GM23338 (cell line): ENCODE measurements at regions not wholly inside any gene's neighbourhood (a gene's known extent, or its start where the extent isn't known, plus 50 kb on each side); places are given as distances from the start of the nearest gene placed in this dataset.

Source experiments
- ATAC-seq: fragments of 200-7000 bp; cut with Tn5 transposase; 3 replicates; pipeline ENCODE4 v1.9.1; 2020
- DNase-seq: peaks from one replicate; pipeline ENCODE4 v3.0.0-alpha.2; 2015; ENCODE audit warnings: low spot score
- H2AFZ ChIP-seq: fragments of 200-600 bp; sonication (generic); 2 replicates; pipeline ENCODE4 v1.8.0; 2016; ENCODE audit warnings: antibody characterized with exemption, mild to moderate bottlenecking, moderate library complexity
- H3F3A ChIP-seq: fragments of 200-600 bp; sonication (generic); replicated peaks from 2 replicates; pipeline ENCODE4 v1.8.0; 2017; ENCODE audit warnings: antibody characterized with exemption, mixed run types, low read depth
- H3K27ac ChIP-seq: fragments of 200-600 bp; sonication (generic); 2 replicates; pipeline ENCODE4 v1.6.1; 2016; ENCODE audit warnings: low read depth
- H3K27me3 ChIP-seq: fragments of 200-600 bp; sonication (generic); 2 replicates; pipeline ENCODE4 v1.8.0; 2016; ENCODE audit warnings: mild to moderate bottlenecking, mixed run types, moderate library complexity; ENCODE audit not compliant: insufficient read depth
- H3K36me3 ChIP-seq: fragments of 200-600 bp; sonication (generic); 2 replicates; pipeline ENCODE4 v1.8.0; 2016; ENCODE audit warnings: mild to moderate bottlenecking; ENCODE audit not compliant: insufficient read depth
- H3K4me1 ChIP-seq: fragments of 200-600 bp; sonication (generic); 2 replicates; pipeline ENCODE4 v1.8.0; 2016; ENCODE audit warnings: mild to moderate bottlenecking, moderate library complexity; ENCODE audit not compliant: insufficient read depth
- H3K4me2 ChIP-seq: fragments of 200-600 bp; sonication (generic); 2 replicates; pipeline ENCODE4 v1.7.1; 2017; ENCODE audit warnings: mixed run types
- H3K4me3 ChIP-seq: fragments of 200-600 bp; sonication (generic); 2 replicates; pipeline ENCODE4 v1.6.1; 2016; ENCODE audit warnings: mixed run types
- H3K79me2 ChIP-seq: fragments of 200-600 bp; sonication (generic); replicated peaks from 2 replicates; pipeline ENCODE4 v1.8.0; 2017; ENCODE audit warnings: mild to moderate bottlenecking; ENCODE audit not compliant: insufficient read depth
- H3K9me2 ChIP-seq: fragments of 200-600 bp; sonication (generic); 2 replicates; pipeline ENCODE4 v1.8.0; 2017; ENCODE audit not compliant: insufficient read depth
- H4K20me1 ChIP-seq: fragments of 200-600 bp; sonication (generic); replicated peaks from 2 replicates; pipeline ENCODE4 v1.8.0; 2017; ENCODE audit warnings: mild to moderate bottlenecking; ENCODE audit not compliant: insufficient read depth
- H3K27ac Mint-ChIP-seq: 2 replicates; pipeline ENCODE4 v1.8.0; 2020; ENCODE audit warnings: inconsistent platforms, mild to moderate bottlenecking, moderate library complexity, mixed read lengths
- H3K27me3 Mint-ChIP-seq: 3 replicates; pipeline ENCODE4 v1.8.0; 2022; ENCODE audit warnings: low read depth, mild to moderate bottlenecking, moderate library complexity, mixed read lengths, inconsistent platforms; ENCODE audit not compliant: insufficient read depth, poor library complexity
- H3K36me3 Mint-ChIP-seq: 3 replicates; pipeline ENCODE4 v1.8.0; 2021; ENCODE audit warnings: low read depth, mild to moderate bottlenecking, inconsistent platforms, moderate library complexity, mixed read lengths
- H3K4me1 Mint-ChIP-seq: 3 replicates; pipeline ENCODE4 v1.8.0; 2020; ENCODE audit warnings: mild to moderate bottlenecking, inconsistent platforms, mixed read lengths
- H3K4me3 Mint-ChIP-seq: 3 replicates; pipeline ENCODE4 v1.8.0; 2021; ENCODE audit warnings: moderate library complexity, mild to moderate bottlenecking, inconsistent platforms, mixed read lengths
- H3K9me3 Mint-ChIP-seq: 3 replicates; pipeline ENCODE4 v1.8.0; 2020; ENCODE audit warnings: moderate library complexity, mild to moderate bottlenecking, inconsistent platforms, mixed read lengths
- CREB1 ChIP-seq: fragments of 250-450 bp; sonication (Bioruptor Pico); IDR thresholded peaks from 2 replicates; pipeline ENCODE4 v1.5.0; 2020; ENCODE audit warnings: low read depth, mild to moderate bottlenecking, moderate library complexity
- EZH2 ChIP-seq: fragments of 200-600 bp; sonication (generic); IDR thresholded peaks from one replicate; pipeline ENCODE4 v1.8.0; 2017; ENCODE audit warnings: antibody characterized with exemption, mild to moderate bottlenecking, low read depth; ENCODE audit not compliant: unreplicated experiment
- EZH2phosphoT487 ChIP-seq: fragments of 200-600 bp; sonication (generic); IDR thresholded peaks from one replicate; pipeline ENCODE4 v1.8.1; 2018; ENCODE audit warnings: antibody characterized with exemption; ENCODE audit not compliant: unreplicated experiment
- JUNB ChIP-seq: IDR thresholded peaks from one replicate; pipeline ENCODE4 v1.6.1; 2016; ENCODE audit warnings: antibody characterized with exemption; ENCODE audit not compliant: unreplicated experiment
- NANOG ChIP-seq: IDR thresholded peaks from 2 replicates; pipeline ENCODE4 v1.6.1; 2016; ENCODE audit warnings: antibody characterized with exemption, borderline replicate concordance
- STAT1 ChIP-seq: IDR thresholded peaks from one replicate; pipeline ENCODE4 v1.6.1; 2016; ENCODE audit warnings: antibody characterized with exemption; ENCODE audit not compliant: unreplicated experiment
- TF ChIP-seq, protein P1 (sequence below): IDR thresholded peaks from one replicate; pipeline ENCODE4 v1.6.1; 2018; ENCODE audit warnings: antibody characterized with exemption; ENCODE audit not compliant: unreplicated experiment

DNA sequence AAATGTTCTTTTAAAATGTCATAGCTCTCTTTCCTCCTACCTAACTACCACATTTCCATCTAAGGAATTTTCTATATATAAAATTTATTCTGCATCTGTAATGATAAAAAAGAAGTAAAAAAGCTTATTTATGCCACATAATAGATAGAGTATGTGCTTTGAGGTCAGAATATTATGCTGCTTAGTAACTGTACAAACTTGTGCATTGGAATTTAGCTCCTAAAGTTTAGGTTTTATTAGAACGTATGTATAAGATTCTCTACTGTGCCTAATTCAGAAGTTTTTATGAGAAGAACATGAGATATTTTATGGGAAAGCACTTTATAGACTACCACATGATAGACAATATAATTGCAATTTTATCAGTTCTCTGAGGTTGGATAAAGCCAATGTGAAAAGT is 384.6 kb downstream of the SLC16A7 start:
- Mint-ChIP-seq H3K36me3 (no peaks in the 10 kb centered on the region), H3K9me3 (no peaks in the 10 kb centered on the region), H3K27me3 (no peaks in the 10 kb centered on the region), H3K4me1 (no peaks in the 10 kb centered on the region), H3K27ac (no peak overlapping the region), H3K4me3 (no peak overlapping the region)
- DNase-seq (no peak), ATAC-seq (no peak)
- no peak overlapping the region for H3K4me3 ChIP-seq
- H2AFZ ChIP-seq = no peak overlapping the region
- peaks cover 10% of the 10 kb centered on the region; the same call in 1 of the 2 replicates for H3K9me2 ChIP-seq
- TF ChIP-seq EZH2 (no peak), STAT1 (no peak)
- H3K4me2 ChIP-seq = no peak overlapping the region
- H3K36me3 ChIP-seq = no peaks in the 10 kb centered on the region
- no peaks in the 10 kb centered on the region for H3K27me3 ChIP-seq
- H3K27ac ChIP-seq = no peak overlapping the region
- no peaks in the 10 kb centered on the region for H3K79me2 ChIP-seq
- H3K4me1 ChIP-seq = no peaks in the 10 kb centered on the region
- H3F3A ChIP-seq = no peaks in the 10 kb centered on the region
- no peaks in the 10 kb centered on the region for H4K20me1 ChIP-seq

DNA sequence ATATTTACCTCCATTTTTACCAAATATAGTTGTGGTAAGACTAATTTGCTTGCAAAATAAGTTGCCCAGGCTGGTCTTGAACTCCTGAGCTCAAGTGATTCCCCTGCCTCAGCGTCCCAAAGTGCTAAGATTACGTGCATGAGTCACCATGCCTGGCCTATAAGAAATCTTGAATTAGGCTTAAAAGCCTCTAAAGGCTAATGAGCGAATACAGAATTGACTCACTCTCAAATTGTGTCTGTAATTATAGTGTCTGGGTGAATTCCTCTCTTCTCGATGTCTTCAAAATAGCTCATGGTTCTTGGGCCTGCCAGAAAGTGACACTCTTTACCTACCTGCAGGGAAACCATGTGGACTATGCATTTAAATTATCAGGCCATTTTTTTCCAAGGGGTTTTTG is 403.5 kb downstream of the SLC16A7 start:
- Histone ChIP-seq H3K27ac (no peak overlapping the region), H3K79me2 (no peaks in the 10 kb centered on the region), H3K4me1 (peaks cover 14% of the 10 kb centered on the region), H3F3A (no peaks in the 10 kb centered on the region), H3K4me2 (no peak overlapping the region), H3K4me3 (no peak overlapping the region), H3K36me3 (no peaks in the 10 kb centered on the region), H4K20me1 (no peaks in the 10 kb centered on the region), H3K27me3 (no peaks in the 10 kb centered on the region), H2AFZ (no peak overlapping the region), H3K9me2 (no peaks in the 10 kb centered on the region)
- no peaks in the 10 kb centered on the region for H3K27me3 Mint-ChIP-seq
- peaks cover 15% of the 10 kb centered on the region for H3K4me1 Mint-ChIP-seq
- no peak overlapping the region for H3K27ac Mint-ChIP-seq
- H3K4me3 Mint-ChIP-seq = no peak overlapping the region
- ATAC-seq (no peak), DNase-seq (no peak)
- H3K9me3 Mint-ChIP-seq = peaks cover 8% of the 10 kb centered on the region; the same call in 1 of the 3 replicates
- TF ChIP-seq, protein P1, sequence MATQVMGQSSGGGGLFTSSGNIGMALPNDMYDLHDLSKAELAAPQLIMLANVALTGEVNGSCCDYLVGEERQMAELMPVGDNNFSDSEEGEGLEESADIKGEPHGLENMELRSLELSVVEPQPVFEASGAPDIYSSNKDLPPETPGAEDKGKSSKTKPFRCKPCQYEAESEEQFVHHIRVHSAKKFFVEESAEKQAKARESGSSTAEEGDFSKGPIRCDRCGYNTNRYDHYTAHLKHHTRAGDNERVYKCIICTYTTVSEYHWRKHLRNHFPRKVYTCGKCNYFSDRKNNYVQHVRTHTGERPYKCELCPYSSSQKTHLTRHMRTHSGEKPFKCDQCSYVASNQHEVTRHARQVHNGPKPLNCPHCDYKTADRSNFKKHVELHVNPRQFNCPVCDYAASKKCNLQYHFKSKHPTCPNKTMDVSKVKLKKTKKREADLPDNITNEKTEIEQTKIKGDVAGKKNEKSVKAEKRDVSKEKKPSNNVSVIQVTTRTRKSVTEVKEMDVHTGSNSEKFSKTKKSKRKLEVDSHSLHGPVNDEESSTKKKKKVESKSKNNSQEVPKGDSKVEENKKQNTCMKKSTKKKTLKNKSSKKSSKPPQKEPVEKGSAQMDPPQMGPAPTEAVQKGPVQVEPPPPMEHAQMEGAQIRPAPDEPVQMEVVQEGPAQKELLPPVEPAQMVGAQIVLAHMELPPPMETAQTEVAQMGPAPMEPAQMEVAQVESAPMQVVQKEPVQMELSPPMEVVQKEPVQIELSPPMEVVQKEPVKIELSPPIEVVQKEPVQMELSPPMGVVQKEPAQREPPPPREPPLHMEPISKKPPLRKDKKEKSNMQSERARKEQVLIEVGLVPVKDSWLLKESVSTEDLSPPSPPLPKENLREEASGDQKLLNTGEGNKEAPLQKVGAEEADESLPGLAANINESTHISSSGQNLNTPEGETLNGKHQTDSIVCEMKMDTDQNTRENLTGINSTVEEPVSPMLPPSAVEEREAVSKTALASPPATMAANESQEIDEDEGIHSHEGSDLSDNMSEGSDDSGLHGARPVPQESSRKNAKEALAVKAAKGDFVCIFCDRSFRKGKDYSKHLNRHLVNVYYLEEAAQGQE = no peak
- peaks cover 6% of the 10 kb centered on the region; the same call in 2 of the 3 replicates for H3K36me3 Mint-ChIP-seq

DNA sequence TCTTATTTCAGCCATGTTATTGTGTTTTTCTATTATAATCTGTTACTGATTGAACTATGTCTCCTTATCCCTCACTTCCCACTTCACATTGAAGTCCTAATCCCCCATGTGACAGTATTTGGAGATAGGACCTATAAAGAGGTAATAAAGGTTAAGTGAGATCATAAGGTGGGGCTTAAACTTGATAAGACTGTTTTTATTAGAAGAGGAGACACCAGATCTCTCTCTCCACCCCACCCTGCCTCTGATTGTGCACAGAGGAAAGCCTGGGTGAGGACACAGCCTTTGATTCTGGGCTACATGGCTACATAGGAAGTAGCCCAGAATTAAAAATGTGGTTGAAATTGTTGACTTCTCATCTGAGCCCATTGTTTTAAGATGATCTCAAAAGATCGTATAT is 414.7 kb downstream of the SLC16A7 start:
- no peak overlapping the region for H3K4me3 ChIP-seq
- no peaks in the 10 kb centered on the region for H3K79me2 ChIP-seq
- no peaks in the 10 kb centered on the region for H4K20me1 ChIP-seq
- H3K27ac ChIP-seq = no peak overlapping the region
- ATAC-seq = no peak
- no peak overlapping the region for H2AFZ ChIP-seq
- H3K4me1 ChIP-seq = no peaks in the 10 kb centered on the region
- Mint-ChIP-seq H3K9me3 (no peaks in the 10 kb centered on the region), H3K27me3 (no peaks in the 10 kb centered on the region), H3K4me3 (no peak overlapping the region), H3K4me1 (no peaks in the 10 kb centered on the region), H3K27ac (no peak overlapping the region), H3K36me3 (no peaks in the 10 kb centered on the region)
- no peaks in the 10 kb centered on the region for H3K36me3 ChIP-seq
- no peaks in the 10 kb centered on the region for H3K9me2 ChIP-seq
- TF ChIP-seq EZH2 (no peak), NANOG (no peak), CREB1 (CRISPR knock-in tag) (no peak), JUNB (no peak), STAT1 (no peak), EZH2phosphoT487 (no peak)
- no peaks in the 10 kb centered on the region for H3K27me3 ChIP-seq
- H3F3A ChIP-seq = no peaks in the 10 kb centered on the region
- H3K4me2 ChIP-seq = no peak overlapping the region
- no peak for DNase-seq
